B cell (primary cell): ENCODE measurements at regions not wholly inside any gene's neighbourhood (a gene's known extent, or its start where the extent isn't known, plus 50 kb on each side); places are given as distances from the start of the nearest gene placed in this dataset.

ENCODE experiments used
- ATAC-seq: fragments of 200-7000 bp; cut with Tn5 transposase; one replicate; pipeline ENCODE4 v1.10.0; 2021; ENCODE audit warnings: low read depth, mild to moderate bottlenecking, moderate number of reproducible peaks, moderate library complexity
- CTCF ChIA-PET: fragments of 350-600 bp; sonication (Branson Sonifier 250); formaldehyde crosslinking; loops from one replicate; lab custom pipeline; 2021; ENCODE audit warnings: antibody characterized with exemption, inconsistent platforms; lab: Charles Lee
- POLR2A ChIA-PET: fragments of 350-600 bp; sonication (Branson Sonifier 250); formaldehyde crosslinking; loops from one replicate; lab custom pipeline; 2021; ENCODE audit warnings: antibody characterized with exemption; lab: Charles Lee
- DNase-seq: peaks from one replicate; pipeline ENCODE4 v3.0.0; 2013
- H2AFZ ChIP-seq: 2 replicates; pipeline ENCODE4 v1.6.1; 2012; ENCODE audit warnings: mild to moderate bottlenecking, low read depth, low read length; ENCODE audit not compliant: insufficient read depth, poor library complexity, severe bottlenecking
- H3K27ac ChIP-seq, 2 donors: 1 replicate in 1 of 2; 2 replicates in 1 of 2; pipeline ENCODE4 v1.5.1; 2012 to 2013; ENCODE audit warnings: low read length in 2 of 2, mild to moderate bottlenecking in 2 of 2, moderate library complexity in 1 of 2
- H3K27me3 ChIP-seq, 4 experiments: fragments of 200-600 bp in 1 of 4; sonication (generic) in 1 of 4; replicated peaks in 1 of 4; 1 replicate in 2 of 4; 2 replicates in 2 of 4; pipeline versions ENCODE4 v1.6.1 to v1.7.0; 2013 to 2016; ENCODE audit warnings: low read length in 3 of 4, mild to moderate bottlenecking in 2 of 4, mixed read lengths in 1 of 4, moderate library complexity in 1 of 4; ENCODE audit not compliant: insufficient read depth in 4 of 4, control insufficient read depth in 3 of 4; ENCODE audit errors: control extremely low read depth in 1 of 4
- H3K36me3 ChIP-seq, 2 experiments: replicated peaks in 1 of 2; 1 replicate in 1 of 2; 2 replicates in 1 of 2; pipeline versions ENCODE4 v1.6.1 to v1.7.1; 2013; ENCODE audit warnings: low read length in 1 of 2; ENCODE audit not compliant: insufficient read depth in 2 of 2, control insufficient read depth in 1 of 2; ENCODE audit errors: control extremely low read depth in 1 of 2, extremely low read depth in 1 of 2
- H3K4me1 ChIP-seq, 2 donors: fragments of 200-600 bp in 1 of 2; sonication (generic) in 1 of 2; 1 replicate in 1 of 2; 2 replicates in 1 of 2; pipeline versions ENCODE4 v1.5.1 to v1.6.1; 2013 to 2017; ENCODE audit warnings: low read length in 2 of 2; ENCODE audit not compliant: control insufficient read depth in 2 of 2, insufficient read depth in 2 of 2
- H3K4me2 ChIP-seq: replicated peaks from 2 replicates; pipeline ENCODE3; 2012; ENCODE audit warnings: mild to moderate bottlenecking, low read depth, low read length; ENCODE audit not compliant: poor library complexity, severe bottlenecking
- H3K4me3 ChIP-seq, 5 experiments: fragments of 200-600 bp in 1 of 5; sonication (generic) in 1 of 5; 1 replicate in 3 of 5; 2 replicates in 2 of 5; pipeline versions ENCODE4 v1.5.1 to v1.7.0; 2011 to 2016; ENCODE audit warnings: low read length in 4 of 5, mild to moderate bottlenecking in 4 of 5, low read depth in 2 of 5, control low read depth in 1 of 5, moderate library complexity in 1 of 5; ENCODE audit not compliant: insufficient read depth in 1 of 5; ENCODE audit errors: control extremely low read depth in 1 of 5, extremely low read depth in 1 of 5
- H3K79me2 ChIP-seq: fragments of 200-600 bp; sonication (generic); one replicate; pipeline ENCODE4 v1.6.0; 2016; ENCODE audit warnings: low read length; ENCODE audit not compliant: control insufficient read depth, insufficient read depth
- H3K9ac ChIP-seq: fragments of 200-600 bp; sonication (generic); 2 replicates; pipeline ENCODE4 v1.6.1; 2017; ENCODE audit warnings: mild to moderate bottlenecking, low read length, moderate library complexity
- H3K9me3 ChIP-seq, 3 donors: one replicate each; pipeline versions ENCODE4 v1.6.1 to v1.7.1; 2013; ENCODE audit warnings: low read length in 2 of 3; ENCODE audit not compliant: control insufficient read depth in 2 of 3, insufficient read depth in 1 of 3; ENCODE audit errors: control extremely low read depth in 1 of 3
- H4K20me1 ChIP-seq: 2 replicates; pipeline ENCODE4 v1.6.0; 2012; ENCODE audit warnings: mild to moderate bottlenecking, low read length; ENCODE audit not compliant: insufficient read depth, control insufficient read depth, poor library complexity, severe bottlenecking
- H3K27ac Mint-ChIP-seq: one replicate; pipeline ENCODE4 v1.8.0; 2021; ENCODE audit warnings: mixed read lengths
- H3K27me3 Mint-ChIP-seq: one replicate; pipeline ENCODE4 v1.8.0; 2021; ENCODE audit warnings: mixed read lengths
- H3K4me1 Mint-ChIP-seq: one replicate; pipeline ENCODE4 v1.8.0; 2021; ENCODE audit warnings: mixed read lengths
- H3K4me3 Mint-ChIP-seq: one replicate; pipeline ENCODE4 v1.8.0; 2021; ENCODE audit warnings: mixed read lengths
- H3K9me3 Mint-ChIP-seq: one replicate; pipeline ENCODE4 v1.8.0; 2022; ENCODE audit warnings: mixed read lengths; ENCODE audit not compliant: insufficient read depth
- CTCF ChIP-seq: fragments of 200-600 bp; IDR thresholded peaks from one replicate; pipeline ENCODE4 v1.8.0; 2022; ENCODE audit warnings: antibody characterized with exemption, mild to moderate bottlenecking
- EZH2 ChIP-seq: IDR thresholded peaks from 2 replicates; pipeline ENCODE4 v1.6.1; 2012; ENCODE audit warnings: borderline replicate concordance, low read depth, mild to moderate bottlenecking, moderate library complexity, low read length; ENCODE audit not compliant: insufficient read depth, poor library complexity, severe bottlenecking
- WGBS: methylation state at CpG from one replicate; pipeline ENCODE4 v1.1.5; 2013; ENCODE audit warnings: missing lambda C conversion rate; ENCODE audit not compliant: insufficient coverage; 5-methylcytosine and 5-hydroxymethylcytosine counted together
- intact Hi-C: fragments of 100-400 bp; cut with micrococcal nuclease; formaldehyde crosslinking; loops from one replicate; pipeline ENCODE4 v1.10.0; 2022

- Mint-ChIP-seq H3K9me3 (peaks cover 2% of the 10 kb centered on the region), H3K27me3 (no peaks in the 10 kb centered on the region), H3K27ac (no peak overlapping the region), H3K4me1 (no peaks in the 10 kb centered on the region), H3K4me3 (no peak overlapping the region)
- no peak for ATAC-seq
- H3K4me3 ChIP-seq = no peak overlapping the region
- WGBS = 97% methylated on average over 5 of the region's 7 CpGs
- DNase-seq = no peak
- H3K4me1 ChIP-seq = no peaks in the 10 kb centered on the region
- TF ChIP-seq EZH2 = no peak
- TF ChIP-seq CTCF = no peak
- intact Hi-C loops = no loop called here
- no peak overlapping the region for H3K9ac ChIP-seq
- no peaks in the 10 kb centered on the region for H3K79me2 ChIP-seq
- H3K4me2 ChIP-seq = no peak overlapping the region
- H3K36me3 ChIP-seq = no peaks in the 10 kb centered on the region
- ChIA-PET POLR2A (no interaction called here), CTCF (interaction anchor here (1.2 kb wide), 1 partner anchor 33 kb away, joined by 3 read pairs; no protein-coding TSS in a partner anchor)
- H3K9me3 ChIP-seq = peaks cover 0 to 10% (median 0%) of the 10 kb centered on the region in 3 donors
- H2AFZ ChIP-seq = no peak overlapping the region
- H4K20me1 ChIP-seq = no peaks in the 10 kb centered on the region
- H3K27me3 ChIP-seq = no peaks in the 10 kb centered on the region
- H3K27ac ChIP-seq = no peak overlapping the region
These were observed 201.5 kb downstream of the LMO4 start for GRCh38 chr1:87530042-87530807.

DNA sequence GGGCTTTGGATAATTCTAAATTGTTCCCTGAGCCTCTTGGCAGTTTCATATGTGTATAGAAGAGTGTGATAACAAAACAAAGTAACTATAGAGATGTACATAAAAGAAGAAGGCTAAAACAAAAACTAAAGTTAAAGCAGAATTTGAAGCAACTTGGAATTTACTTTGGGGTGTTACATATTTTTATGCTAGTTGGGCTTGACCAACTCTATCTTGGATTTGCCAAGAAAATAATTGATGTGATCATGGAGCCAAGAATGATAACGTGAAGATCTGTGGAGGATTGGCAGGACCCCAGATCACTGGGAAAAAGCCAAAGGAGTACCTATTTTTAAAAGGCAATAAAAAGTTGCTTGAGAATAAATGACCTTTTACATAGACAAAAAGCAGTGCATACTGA is 206.9 kb downstream of the LMO4 start:
- no peak for ATAC-seq
- no peaks in the 10 kb centered on the region for H3K27me3 Mint-ChIP-seq
- H3K4me3 Mint-ChIP-seq = no peak overlapping the region
- TF ChIP-seq CTCF = no peak
- no peak for TF ChIP-seq EZH2
- H3K9me3 ChIP-seq = peaks cover 0 to 2% (median 0%) of the 10 kb centered on the region in 3 donors
- intact Hi-C loops = no loop called here
- peaks cover 2% of the 10 kb centered on the region for H3K9me3 Mint-ChIP-seq
- no peak overlapping the region for H3K27ac Mint-ChIP-seq
- ChIA-PET CTCF (no interaction called here), POLR2A (no interaction called here)
- no peaks in the 10 kb centered on the region for H3K79me2 ChIP-seq
- no peaks in the 10 kb centered on the region for H4K20me1 ChIP-seq
- H3K9ac ChIP-seq = no peak overlapping the region
- DNase-seq = no peak
- no peak overlapping the region for H3K4me2 ChIP-seq
- no peak overlapping the region for H3K4me3 ChIP-seq
- H3K4me1 ChIP-seq = no peaks in the 10 kb centered on the region
- H3K4me1 Mint-ChIP-seq = no peaks in the 10 kb centered on the region
- H3K27me3 ChIP-seq = no peaks in the 10 kb centered on the region
- no CpG with 5 or more reads among the region's 1 CpG for WGBS
- H2AFZ ChIP-seq = no peak overlapping the region
- H3K36me3 ChIP-seq = no peaks in the 10 kb centered on the region
- H3K27ac ChIP-seq = no peak overlapping the region
